HG02798 (cell line): ENCODE measurements at regions not wholly inside any gene's neighbourhood (a gene's known extent, or its start where the extent isn't known, plus 50 kb on each side); places are given as distances from the start of the nearest gene placed in this dataset.

Experiments used
- ATAC-seq: cut with Tn5 transposase; IDR thresholded peaks from one replicate; pipeline ENCODE4 v1.9.1; 2021; ENCODE audit warnings: mild to moderate bottlenecking; ENCODE audit not compliant: unreplicated experiment, poor library complexity

DNA sequence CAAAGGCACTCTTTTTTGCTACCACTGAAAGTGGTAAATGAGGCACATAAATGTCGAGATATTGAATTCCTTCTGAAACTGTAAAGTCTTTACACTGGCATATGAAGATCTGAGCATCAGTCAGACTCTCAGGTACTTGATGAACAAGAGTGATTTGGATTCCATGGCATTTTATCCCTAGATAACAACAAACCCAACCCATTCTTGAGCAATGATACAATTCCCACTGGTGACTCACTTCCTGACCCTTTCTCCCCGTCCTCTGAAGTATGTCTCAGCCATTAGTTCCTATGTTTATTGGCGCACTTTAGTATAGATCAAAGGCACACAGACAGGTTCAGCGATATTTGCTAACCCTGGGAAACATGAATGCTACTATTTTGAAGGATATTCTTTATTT, 147.0 kb upstream of the RBFOX1 start:
- no peak for ATAC-seq

DNA sequence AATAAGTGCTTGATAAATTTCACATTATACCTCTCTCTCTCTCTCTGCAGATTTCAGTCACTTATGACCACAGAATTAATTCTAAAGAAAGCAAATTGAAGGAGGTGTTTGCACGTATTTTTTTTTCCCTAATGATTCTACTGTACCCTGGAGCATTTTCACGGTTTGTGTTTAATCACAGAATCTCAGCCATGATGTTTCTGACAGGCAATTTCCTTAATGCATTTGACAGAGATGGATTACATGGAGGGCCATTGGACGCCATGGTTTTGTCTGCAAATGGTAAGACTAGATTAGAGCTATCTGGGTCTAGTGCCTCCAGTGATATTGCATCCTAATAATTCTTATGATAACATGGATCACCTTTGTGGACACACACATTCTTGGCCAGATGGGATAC, 147.5 kb upstream of the RBFOX1 start:
- ATAC-seq: no peak

DNA sequence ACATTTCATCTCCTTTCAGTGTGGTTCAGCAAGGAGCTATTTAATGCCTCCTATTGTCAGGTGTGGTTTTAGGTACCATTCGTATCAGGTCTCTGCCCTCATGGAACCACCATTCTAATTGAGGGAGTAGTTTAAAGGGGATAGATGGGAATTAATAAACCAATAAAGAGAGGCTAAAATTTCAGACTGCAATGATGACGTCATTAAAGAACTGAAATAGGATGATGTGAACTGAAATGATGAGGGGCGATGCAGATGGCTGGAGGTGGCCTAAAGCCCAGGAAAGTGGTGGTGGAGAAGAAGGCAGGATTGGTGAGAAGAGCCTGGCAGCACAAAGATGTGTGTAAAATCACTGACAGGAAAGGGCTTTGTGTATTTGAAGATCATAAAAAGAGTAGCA, 148.9 kb upstream of the RBFOX1 start:
- ATAC-seq: no peak

DNA sequence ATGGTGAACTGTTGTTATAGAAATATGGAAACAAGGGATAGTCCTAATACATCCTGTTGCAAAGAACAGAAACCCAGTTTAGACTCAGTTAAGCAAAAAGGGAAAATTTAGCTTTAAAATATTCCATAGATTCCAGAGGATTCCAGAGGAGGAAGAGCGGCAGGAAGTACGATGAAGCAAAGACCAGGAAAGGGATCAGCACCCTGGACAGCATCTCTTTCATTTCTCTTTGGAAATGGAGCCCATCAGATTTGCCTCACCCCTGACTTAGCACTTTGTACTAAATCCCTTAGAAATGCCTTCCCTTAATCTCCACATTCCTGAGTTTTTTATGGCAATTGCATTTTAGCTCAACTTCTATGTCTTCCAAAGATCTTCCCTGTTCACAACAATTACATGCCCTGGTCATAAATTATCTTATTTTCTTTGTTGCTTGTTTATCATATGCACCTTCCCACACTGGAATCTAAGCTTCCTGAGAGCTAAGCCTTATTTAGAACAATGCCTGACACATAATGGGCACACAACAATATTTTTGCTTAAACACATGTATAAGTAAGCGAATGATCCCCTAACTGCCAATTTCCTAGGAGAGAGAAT, 150.0 kb upstream of the RBFOX1 start:
- no peak for ATAC-seq

DNA sequence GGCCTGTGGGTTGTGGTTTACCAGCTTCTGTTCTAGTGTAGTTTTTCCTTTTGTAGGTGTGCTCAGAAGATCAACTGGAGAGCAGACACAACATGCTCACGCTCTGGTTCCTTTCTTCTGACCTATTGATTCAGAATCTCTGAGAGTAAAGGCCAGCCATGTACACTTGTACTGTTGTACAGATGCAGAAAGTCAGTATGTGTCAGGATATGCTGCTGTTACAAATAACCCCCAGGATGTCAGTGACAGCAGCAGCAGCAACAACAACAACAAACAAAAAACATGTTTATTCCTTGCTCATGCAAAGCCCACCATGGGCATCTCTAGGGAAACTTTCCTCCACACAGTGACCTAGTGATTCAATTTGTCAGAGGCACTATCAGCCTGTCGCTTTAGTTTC, 154.8 kb upstream of the RBFOX1 start:
- no peak for ATAC-seq

DNA sequence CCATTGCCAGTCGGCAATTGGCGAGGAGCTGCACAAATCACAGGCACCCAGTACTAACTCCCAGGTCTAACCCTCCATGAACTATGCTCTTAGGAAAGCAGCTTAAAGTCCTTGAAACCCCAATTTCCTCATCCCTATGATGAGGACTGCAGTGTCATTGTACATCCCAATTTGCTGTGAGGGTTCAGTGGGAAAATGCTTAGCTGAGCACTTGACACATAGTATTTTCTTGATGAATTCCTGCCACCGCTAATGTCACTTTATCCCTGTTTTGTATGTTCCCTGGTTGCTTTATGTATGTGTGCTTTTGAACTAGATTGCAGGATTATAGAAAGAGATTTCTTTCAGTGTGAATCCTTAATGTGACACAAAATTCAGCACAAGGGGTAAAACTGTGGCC, 161.5 kb upstream of the RBFOX1 start:
- ATAC-seq: no peak

DNA sequence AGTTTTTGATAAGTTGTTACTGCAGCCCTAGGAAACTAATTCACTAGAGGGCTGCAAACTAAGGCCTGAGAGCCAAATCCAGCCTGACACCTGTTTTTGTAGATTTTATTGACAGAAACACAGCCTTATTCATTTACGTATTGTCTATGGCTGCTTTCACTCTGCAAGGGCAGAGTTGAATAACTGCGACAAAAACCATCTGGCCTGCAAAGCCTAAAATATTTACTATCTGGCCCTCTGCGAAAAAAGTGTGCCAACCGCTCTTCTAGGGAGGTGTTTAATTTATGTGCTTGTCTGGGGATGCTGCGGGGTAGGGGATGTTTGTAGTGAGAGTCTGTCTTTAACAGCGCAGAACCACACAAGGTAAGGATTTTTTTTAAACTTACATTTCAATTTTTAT, 165.0 kb upstream of the RBFOX1 start:
- ATAC-seq: no peak

DNA sequence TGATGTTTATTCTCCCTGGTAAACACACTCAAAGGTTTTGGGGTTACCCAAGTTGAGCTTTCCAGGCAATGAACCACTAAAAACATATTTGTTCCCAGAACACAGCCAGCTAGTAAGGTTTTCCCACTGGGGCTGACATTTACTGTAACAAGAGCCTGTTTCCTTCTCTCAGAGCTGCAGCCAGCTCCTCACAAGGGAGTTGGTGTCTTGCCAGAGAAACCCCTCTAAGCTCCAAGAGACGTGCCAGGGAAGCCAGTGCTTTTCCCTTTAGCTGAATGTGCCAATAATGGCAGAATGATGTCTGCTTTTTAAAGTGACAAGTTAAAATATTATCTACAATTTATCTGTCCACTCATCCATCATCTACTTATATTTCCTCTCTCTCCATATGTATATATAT, 170.8 kb upstream of the RBFOX1 start:
- ATAC-seq: no peak

DNA sequence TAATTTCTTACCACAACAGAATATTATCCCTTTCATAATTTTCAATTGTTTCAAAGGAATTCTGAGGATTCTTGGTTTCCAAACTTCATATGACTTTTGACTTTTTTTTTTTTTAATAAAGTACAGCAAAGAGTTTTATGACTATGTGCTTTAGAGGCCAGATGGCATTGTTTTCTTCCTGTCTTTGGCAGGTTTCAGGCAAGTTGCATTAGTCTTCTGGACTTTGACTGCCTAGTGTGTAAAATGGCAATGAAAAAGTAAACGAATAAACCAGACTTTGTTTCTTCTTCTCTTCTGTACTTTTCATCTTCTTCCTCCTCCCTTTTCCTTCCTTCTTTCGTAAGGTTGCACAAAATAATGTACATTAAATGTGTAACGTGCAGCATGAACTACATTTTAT, 172.6 kb upstream of the RBFOX1 start:
- ATAC-seq: no peak

DNA sequence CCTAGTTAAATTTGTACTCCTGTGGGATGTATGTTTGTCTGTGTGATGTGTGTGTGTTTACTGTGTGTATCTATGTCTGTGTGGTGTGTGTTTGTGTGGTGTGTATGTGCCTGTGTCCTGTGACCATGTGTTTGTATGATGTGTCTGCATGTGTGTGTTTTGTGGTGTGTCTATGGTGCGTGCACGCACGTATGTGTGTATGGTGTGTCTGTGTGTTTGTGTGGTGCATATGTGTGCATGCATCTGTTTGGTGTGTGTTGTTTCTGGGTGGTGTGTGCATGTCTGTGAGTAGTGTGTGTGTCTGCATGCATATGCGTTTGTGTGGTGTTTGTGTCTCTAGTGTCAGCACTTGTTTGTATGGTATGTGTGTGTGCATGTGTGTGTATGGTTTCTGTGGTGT, 174.2 kb upstream of the RBFOX1 start:
- no peak for ATAC-seq

DNA sequence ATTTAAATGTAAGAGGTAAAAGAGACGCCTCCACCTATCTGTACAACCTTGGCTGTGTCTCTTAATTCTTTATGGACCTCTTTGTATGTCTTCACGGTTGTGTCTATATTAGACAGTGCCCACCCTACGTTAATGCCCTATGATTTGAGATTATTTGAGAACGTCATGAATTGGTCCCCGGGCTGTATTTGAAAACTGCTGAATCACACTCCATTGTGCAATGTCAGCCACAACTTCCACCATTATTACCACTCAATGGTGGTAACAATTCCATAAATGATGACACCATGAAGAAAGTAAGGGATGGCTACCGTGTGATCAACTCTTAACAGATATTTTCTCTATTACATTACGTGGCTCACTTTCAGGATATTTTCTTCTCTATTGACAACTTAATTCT, 182.4 kb upstream of the RBFOX1 start:
- no peak for ATAC-seq

DNA sequence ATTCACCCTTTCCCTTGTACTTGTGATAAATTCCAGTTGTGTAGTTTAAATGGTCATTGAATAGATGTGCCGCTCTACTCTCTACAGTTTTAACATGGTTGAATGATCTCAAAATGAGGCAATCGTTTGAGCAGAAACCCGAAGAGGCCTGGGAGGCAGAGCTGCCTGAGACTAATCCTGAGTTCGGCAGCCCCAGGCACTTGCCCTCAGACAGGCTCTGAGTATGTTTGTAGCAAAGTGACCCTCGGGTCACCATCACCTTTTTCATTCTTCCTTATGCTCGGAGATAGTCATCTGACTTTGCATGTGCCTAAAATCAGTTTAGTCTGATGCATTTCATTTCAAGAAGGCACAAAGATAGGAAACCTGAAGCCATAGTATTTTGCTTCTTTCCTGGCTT, 184.0 kb upstream of the RBFOX1 start:
- ATAC-seq: no peak

DNA sequence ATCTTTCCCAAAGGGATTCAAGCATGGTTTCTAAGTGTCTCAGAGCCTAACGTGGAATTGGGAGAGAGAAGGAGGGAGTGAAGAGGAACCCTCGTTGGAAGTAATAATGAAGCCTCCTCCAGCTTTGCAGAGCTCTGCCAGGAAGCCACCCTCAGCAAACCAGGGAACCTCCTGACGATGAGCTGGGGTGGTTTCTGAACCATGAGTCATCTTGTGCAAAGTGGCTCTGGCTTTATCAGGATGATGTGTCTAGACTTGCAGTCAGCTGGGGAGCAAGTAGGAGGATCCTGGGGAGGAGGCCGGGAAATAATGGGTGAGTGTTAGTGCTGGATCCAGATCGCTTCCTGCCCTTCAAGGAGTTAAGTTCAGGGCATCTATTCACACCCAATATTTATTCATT, 191.7 kb upstream of the RBFOX1 start:
- no peak for ATAC-seq

DNA sequence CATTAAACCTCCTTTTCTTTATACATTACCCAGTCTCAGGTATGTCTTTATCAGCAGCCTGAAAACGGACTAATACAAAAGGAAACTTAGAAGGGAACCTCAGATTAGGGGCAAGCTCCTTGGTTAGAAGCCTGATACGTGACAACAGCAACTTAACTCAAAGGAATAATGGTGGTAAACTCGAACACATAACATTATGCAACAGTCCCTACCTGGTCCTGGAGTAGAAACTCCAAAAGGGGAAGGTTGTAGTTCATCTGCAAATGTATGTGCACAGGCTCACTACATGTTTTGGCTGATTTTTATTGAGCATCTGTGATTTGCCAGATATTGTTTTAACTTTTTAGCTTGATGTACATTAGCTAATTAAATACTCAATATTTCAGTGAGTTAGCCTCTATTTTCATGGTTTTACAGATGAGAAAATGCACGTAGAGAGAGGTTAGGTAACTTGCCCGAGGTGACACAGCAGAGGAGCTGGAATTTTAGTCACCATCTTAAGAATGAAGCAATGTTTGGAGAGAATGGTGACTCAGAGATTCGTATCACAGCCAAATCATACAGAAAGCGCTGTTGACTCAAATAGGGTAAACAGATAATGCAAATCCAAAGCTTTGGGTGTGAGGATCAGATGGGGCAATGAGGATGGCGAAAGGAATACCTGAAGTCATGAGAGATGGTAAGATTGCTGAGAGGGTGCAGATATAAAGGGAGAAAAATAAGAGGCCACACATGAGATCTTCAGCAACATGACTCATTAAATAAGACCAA, 194.9 kb upstream of the RBFOX1 start:
- no peak for ATAC-seq

DNA sequence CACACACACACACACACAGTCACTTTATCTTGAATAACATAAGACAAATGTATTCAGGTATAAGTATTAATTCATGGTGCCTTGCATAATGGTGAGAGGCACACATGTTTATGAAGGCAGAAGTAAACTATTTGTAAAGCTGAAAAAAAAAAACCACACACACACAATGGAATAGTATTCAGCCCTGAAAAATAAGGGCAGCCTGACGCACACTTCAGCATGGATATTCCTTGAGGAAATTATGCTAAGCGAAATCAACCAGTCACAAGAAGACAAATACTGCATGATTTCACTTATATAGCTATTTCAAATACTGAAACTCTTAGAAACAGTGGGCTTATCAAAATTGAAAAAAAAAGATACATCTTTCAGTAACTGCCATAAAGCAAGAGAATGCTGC, 200.2 kb upstream of the RBFOX1 start:
- no peak for ATAC-seq

DNA sequence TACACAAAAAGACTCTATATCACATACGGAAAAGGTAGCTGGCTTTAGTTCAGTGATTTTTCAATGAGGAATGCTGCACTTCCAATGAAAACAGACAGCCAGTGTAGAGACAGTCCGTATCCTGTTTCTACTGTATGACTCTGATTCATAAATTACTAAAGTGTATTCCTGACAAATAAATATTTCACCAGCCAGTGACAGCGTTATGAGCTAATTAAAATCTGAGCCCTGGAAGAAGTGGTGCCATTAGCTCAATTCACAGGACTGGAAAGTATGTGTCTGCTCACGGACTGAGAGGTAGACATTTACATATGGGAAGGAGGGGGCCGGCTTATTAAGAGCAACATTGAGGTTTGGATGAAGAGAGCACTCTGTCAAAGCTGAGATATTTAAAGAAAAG, 207.9 kb upstream of the RBFOX1 start:
- ATAC-seq: no peak

DNA sequence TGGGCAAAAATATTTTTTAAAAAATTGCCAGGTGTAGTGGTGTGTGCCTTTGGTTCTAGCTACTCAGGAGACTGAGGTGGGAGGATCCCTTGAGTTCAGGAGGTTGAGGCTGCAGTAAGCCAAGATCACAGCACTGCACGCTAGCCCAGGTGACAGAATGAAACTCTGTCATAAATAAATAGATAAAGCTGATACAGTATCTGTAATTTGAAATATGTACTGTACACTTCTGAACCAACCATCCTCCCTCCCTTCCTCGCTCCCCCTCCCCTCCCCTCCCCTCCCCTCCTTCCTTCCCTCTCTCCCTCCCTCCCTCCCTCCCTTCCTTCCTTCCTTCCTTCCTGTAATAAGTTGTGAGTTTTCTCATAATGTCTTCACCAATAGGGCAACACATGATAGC, 208.4 kb upstream of the RBFOX1 start:
- ATAC-seq: no peak

DNA sequence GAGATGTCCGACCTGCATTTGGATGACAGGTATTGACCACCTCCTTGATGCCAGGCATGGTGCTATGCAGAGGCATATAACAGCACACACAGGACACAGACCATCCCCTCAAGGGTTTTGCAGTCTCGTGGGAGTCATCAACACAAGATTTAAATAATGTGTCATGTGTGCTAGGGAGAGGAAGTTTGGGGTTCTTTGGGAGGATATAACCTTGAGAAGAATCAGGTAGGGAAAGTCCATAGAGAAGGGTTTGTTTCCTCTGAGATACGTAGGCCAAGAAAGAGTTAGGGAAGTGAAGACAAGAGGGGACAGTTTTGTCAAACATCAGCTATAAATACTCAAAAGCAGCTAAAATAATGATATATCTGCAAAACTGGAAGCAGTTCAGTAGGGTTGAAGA, 215.9 kb upstream of the RBFOX1 start:
- no peak for ATAC-seq

DNA sequence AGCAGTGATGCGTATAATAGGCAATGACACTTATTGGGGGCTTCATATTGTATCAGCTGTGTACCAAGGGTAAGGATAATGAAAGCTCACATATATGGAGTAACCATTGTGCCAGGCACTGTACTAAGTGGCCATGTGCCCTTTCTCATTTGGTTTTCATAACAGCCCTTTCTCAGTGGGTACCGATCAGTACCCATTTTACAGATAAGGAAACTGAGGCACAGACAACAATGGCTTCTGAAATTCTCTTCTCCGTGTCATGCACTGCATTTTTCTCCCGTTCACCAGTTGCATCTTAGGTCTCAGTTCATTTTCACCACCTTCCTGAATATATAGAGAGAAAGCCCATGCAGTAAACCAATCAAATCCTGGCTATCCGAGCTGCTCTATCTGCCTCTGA, 216.7 kb upstream of the RBFOX1 start:
- ATAC-seq: no peak

DNA sequence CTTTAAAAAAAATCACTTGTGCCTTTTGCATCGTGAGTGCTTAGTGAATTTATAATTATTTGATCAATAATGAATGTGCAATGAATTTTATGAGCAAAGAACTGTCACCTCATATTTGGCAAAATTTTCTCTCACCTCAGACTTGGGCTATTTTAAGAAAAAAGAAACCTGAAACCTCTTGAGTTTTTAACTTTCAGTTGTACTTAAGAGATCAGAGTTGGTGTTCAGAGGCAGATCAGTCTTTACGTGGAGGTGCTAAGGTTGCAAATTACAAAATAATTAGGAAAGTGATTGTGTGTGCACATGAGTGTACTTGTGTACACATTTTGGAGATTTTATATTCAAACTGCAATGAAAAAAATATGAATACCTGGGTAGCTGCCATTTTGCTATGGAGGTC, 218.7 kb upstream of the RBFOX1 start:
- no peak for ATAC-seq

DNA sequence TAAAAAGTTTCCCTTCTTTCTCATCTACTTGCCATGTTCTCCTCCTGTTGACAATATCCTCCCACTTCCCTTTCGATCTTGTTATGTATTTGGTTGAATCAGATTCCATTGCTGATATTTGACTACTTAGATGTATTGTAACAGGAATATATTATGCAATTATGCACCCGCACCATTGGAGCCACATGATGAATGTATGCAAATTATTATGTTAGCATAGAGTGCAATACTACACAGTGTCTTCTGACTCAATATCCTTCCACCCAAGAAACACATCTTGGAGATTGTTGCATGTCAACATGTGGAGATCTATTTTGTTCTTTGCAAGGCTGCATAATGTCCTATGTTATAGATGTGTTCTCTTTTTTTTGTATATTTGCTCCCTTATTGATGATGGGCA, 219.2 kb upstream of the RBFOX1 start:
- ATAC-seq: no peak

DNA sequence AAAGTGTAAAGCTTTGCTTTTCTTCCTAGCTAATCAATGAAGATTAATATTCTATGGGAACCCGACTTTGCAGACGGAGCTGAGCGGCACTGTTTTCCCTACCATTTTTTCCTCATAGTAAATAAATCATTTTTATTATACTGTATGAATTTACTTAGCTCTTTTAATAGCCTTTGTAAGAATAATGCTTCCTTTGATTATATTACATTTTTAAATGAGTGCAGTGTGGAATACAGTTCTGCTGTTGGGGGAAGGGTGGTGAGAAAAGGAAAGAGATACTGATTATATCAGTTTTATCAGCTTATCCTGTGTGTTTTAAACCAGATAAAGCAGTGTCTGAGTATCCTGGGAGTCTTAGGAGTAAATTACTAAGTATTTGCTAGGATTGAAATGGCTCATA, 221.4 kb upstream of the RBFOX1 start:
- ATAC-seq: no peak
